GM10248 (cell line): ENCODE measurements at regions not wholly inside any gene's neighbourhood (a gene's known extent, or its start where the extent isn't known, plus 50 kb on each side); places are given as distances from the start of the nearest gene placed in this dataset.

Experiments used
- CTCF ChIA-PET: fragments of 300-600 bp; sonication (Branson Sonifier 250); formaldehyde crosslinking; extraction: SDS; loops from one replicate; lab custom pipeline; 2021; ENCODE audit warnings: antibody characterized with exemption; lab: Yijun Ruan, JAX
- POLR2A ChIA-PET: fragments of 350-650 bp; sonication (Branson Sonifier 250); formaldehyde crosslinking; extraction: SDS; loops from one replicate; lab custom pipeline; 2020; ENCODE audit warnings: antibody characterized with exemption; lab: Yijun Ruan, JAX
- DNase-seq: peaks from one replicate; pipeline ENCODE4 v3.0.0; 2012; ENCODE audit errors: extremely low spot score
- CTCF ChIP-seq: IDR thresholded peaks from 2 replicates; pipeline ENCODE4 v1.5.1; 2012; ENCODE audit warnings: mild to moderate bottlenecking, low read depth; ENCODE audit errors: extremely low read depth, missing control alignments, control extremely low read depth

- no peak for TF ChIP-seq CTCF
- no peak for DNase-seq
- ChIA-PET POLR2A (no interaction called here), CTCF (interaction anchor here (1.0 to 1.5 kb wide), 2 partner anchors 11 to 18 kb away, joined by 3 to 8 read pairs; no protein-coding TSS in a partner anchor)
Measured at GRCh38 chr6:14276071-14276470, 158.5 kb downstream of the CD83 start.

- peak; percentile 76 for DNase-seq
- ChIA-PET CTCF (interaction anchor here (1.0 kb wide), 1 partner anchor 19 kb away, joined by 3 read pairs; no protein-coding TSS in a partner anchor), POLR2A (no interaction called here)
- no peak for TF ChIP-seq CTCF
Measured at GRCh38 chr6:14276667-14277404, 159.3 kb downstream of the CD83 start.

- ChIA-PET CTCF (interaction anchor here (1.2 kb wide), 1 partner anchor 12 kb away, joined by 5 read pairs; no protein-coding TSS in a partner anchor), POLR2A (no interaction called here)
- TF ChIP-seq CTCF = no peak
- peak; percentile 26 for DNase-seq
Measured at GRCh38 chr6:14277405-14277930, 159.9 kb downstream of the CD83 start.

- ChIA-PET CTCF (interaction anchor here (1.1 to 1.2 kb wide), 2 partner anchors 12 to 17 kb away, joined by 3 to 5 read pairs; no protein-coding TSS in a partner anchor), POLR2A (no interaction called here)
- no peak for DNase-seq
- TF ChIP-seq CTCF = no peak
Measured at GRCh38 chr6:14278006-14278405, 160.4 kb downstream of the CD83 start.

- ChIA-PET POLR2A (no interaction called here), CTCF (interaction anchor here (0.9 to 1.2 kb wide), 3 partner anchors 9 to 17 kb away, joined by 3 to 5 read pairs (median 3); no protein-coding TSS in a partner anchor)
- TF ChIP-seq CTCF = no peak
Measured at GRCh38 chr6:14278446-14278845, 160.9 kb downstream of the CD83 start.

GRCh38 chr6:14280006-14280510 is 162.5 kb downstream of the CD83 start:
- no peak for DNase-seq
- CTCF ChIA-PET = no interaction called here
- no peak for TF ChIP-seq CTCF
- POLR2A ChIA-PET = no interaction called here

More at GRCh38 chr6:14278446-14278845, 160.9 kb downstream of the CD83 start:
- DNase-seq = no peak
